HEK293 (cell line): ENCODE measurements at regions not wholly inside any gene's neighbourhood (a gene's known extent, or its start where the extent isn't known, plus 50 kb on each side); places are given as distances from the start of the nearest gene placed in this dataset.

Experiments used
- EGR2 ChIP-seq: fragments of 450-650 bp; formaldehyde crosslinking; IDR thresholded peaks from 2 replicates; pipeline ENCODE4 v1.5.1; 2016; ENCODE audit warnings: low read depth, missing biosample characterization, missing genetic modification characterization
- GLI2 ChIP-seq: fragments of 450-650 bp; formaldehyde crosslinking; IDR thresholded peaks from 2 replicates; pipeline ENCODE4; 2017; ENCODE audit warnings: missing biosample characterization, missing genetic modification characterization, low read depth, borderline replicate concordance
- GLIS2 ChIP-seq: fragments of 450-650 bp; formaldehyde crosslinking; IDR thresholded peaks from 2 replicates; pipeline ENCODE4 v1.5.1; 2016; ENCODE audit warnings: missing biosample characterization, missing genetic modification characterization
- INSM2 ChIP-seq: fragments of 450-650 bp; formaldehyde crosslinking; IDR thresholded peaks from 2 replicates; pipeline ENCODE4 v1.5.1; 2016; ENCODE audit warnings: missing biosample characterization, missing genetic modification characterization
- KLF7 ChIP-seq: fragments of 450-650 bp; formaldehyde crosslinking; IDR thresholded peaks from 2 replicates; pipeline ENCODE4 v1.5.1; 2016; ENCODE audit warnings: missing biosample characterization, missing genetic modification characterization, borderline replicate concordance
- KLF9 ChIP-seq: fragments of 450-650 bp; formaldehyde crosslinking; IDR thresholded peaks from 2 replicates; pipeline ENCODE4 v1.5.1; 2016; ENCODE audit warnings: missing biosample characterization, missing genetic modification characterization, low read depth
- PBX3 ChIP-seq: sonication (generic); formaldehyde crosslinking; IDR thresholded peaks from 2 replicates; pipeline ENCODE4 v1.8.1; 2022; ENCODE audit warnings: mild to moderate bottlenecking, moderate library complexity, missing genetic modification reagents
- PRDM1 ChIP-seq: fragments of 450-650 bp; formaldehyde crosslinking; IDR thresholded peaks from 2 replicates; pipeline ENCODE4; 2016; ENCODE audit warnings: missing biosample characterization, missing genetic modification characterization
- TSHZ1 ChIP-seq: fragments of 450-650 bp; formaldehyde crosslinking; IDR thresholded peaks from 2 replicates; pipeline ENCODE4 v1.5.1; 2016; ENCODE audit warnings: missing biosample characterization, missing genetic modification characterization, borderline replicate concordance
- YY1 ChIP-seq: fragments of 450-650 bp; formaldehyde crosslinking; IDR thresholded peaks from 2 replicates; pipeline ENCODE4 v1.5.1; 2018; ENCODE audit warnings: missing biosample characterization, missing genetic modification characterization
- ZBTB49 ChIP-seq: fragments of 450-650 bp; formaldehyde crosslinking; IDR thresholded peaks from 2 replicates; pipeline ENCODE4 v1.5.1; 2016; ENCODE audit warnings: missing biosample characterization, missing genetic modification characterization, low read depth
- ZFP37 ChIP-seq: fragments of 450-650 bp; formaldehyde crosslinking; IDR thresholded peaks from 2 replicates; pipeline ENCODE4 v1.5.1; 2016; ENCODE audit warnings: missing biosample characterization, missing genetic modification characterization
- ZNF292 ChIP-seq: fragments of 450-650 bp; formaldehyde crosslinking; IDR thresholded peaks from 2 replicates; pipeline ENCODE4 v1.5.1; 2016; ENCODE audit warnings: low read depth, missing biosample characterization, missing genetic modification characterization, borderline replicate concordance
- ZNF324 ChIP-seq: fragments of 450-650 bp; formaldehyde crosslinking; IDR thresholded peaks from 2 replicates; pipeline ENCODE4 v1.5.1; 2016; ENCODE audit warnings: missing biosample characterization, missing genetic modification characterization
- ZNF335 ChIP-seq: fragments of 450-650 bp; formaldehyde crosslinking; conservative IDR thresholded peaks from 2 replicates; pipeline ENCODE4 v1.5.1; 2016; ENCODE audit warnings: missing biosample characterization, missing genetic modification characterization
- ZNF391 ChIP-seq: fragments of 450-650 bp; formaldehyde crosslinking; IDR thresholded peaks from 2 replicates; pipeline ENCODE4 v1.5.1; 2016; ENCODE audit warnings: low read depth, missing biosample characterization, missing genetic modification characterization, borderline replicate concordance
- ZNF548 ChIP-seq: fragments of 450-650 bp; formaldehyde crosslinking; IDR thresholded peaks from 2 replicates; pipeline ENCODE4 v1.5.1; 2016; ENCODE audit warnings: missing biosample characterization, missing genetic modification characterization
- ZNF623 ChIP-seq: fragments of 450-650 bp; formaldehyde crosslinking; IDR thresholded peaks from 2 replicates; pipeline ENCODE4 v1.5.1; 2016; ENCODE audit warnings: missing biosample characterization, missing genetic modification characterization
- ZNF660 ChIP-seq: fragments of 450-650 bp; IDR thresholded peaks from 2 replicates; pipeline ENCODE4 v1.5.1; 2018; ENCODE audit warnings: missing biosample characterization, mild to moderate bottlenecking, missing genetic modification characterization
- ZNF747 ChIP-seq: fragments of 450-650 bp; formaldehyde crosslinking; IDR thresholded peaks from 2 replicates; pipeline ENCODE4 v1.5.1; 2016; ENCODE audit warnings: missing biosample characterization, missing genetic modification characterization
- ZNF830 ChIP-seq: fragments of 450-650 bp; IDR thresholded peaks from 2 replicates; pipeline ENCODE4 v1.5.0; 2018; ENCODE audit warnings: missing biosample characterization, missing genetic modification characterization, low read depth, mild to moderate bottlenecking, moderate library complexity
- ZNF837 ChIP-seq: fragments of 450-650 bp; formaldehyde crosslinking; IDR thresholded peaks from 2 replicates; pipeline ENCODE4 v1.5.1; 2016; ENCODE audit warnings: missing biosample characterization, missing genetic modification characterization
- ZSCAN23 ChIP-seq: fragments of 450-650 bp; formaldehyde crosslinking; IDR thresholded peaks from 2 replicates; pipeline ENCODE4 v1.5.1; 2016; ENCODE audit warnings: missing biosample characterization, missing genetic modification characterization
- TF ChIP-seq, protein P1 (sequence below): IDR thresholded peaks from 2 replicates; pipeline ENCODE4 v1.6.1; 2011; ENCODE audit warnings: mild to moderate bottlenecking, low read depth, low read length, borderline replicate concordance
- TF ChIP-seq, protein P2 (sequence below): fragments of 450-650 bp; IDR thresholded peaks from 2 replicates; pipeline ENCODE4 v1.5.1; 2018; ENCODE audit warnings: missing biosample characterization, missing genetic modification characterization
- TF ChIP-seq, protein P3 (sequence below): fragments of 450-650 bp; formaldehyde crosslinking; IDR thresholded peaks from 2 replicates; pipeline ENCODE4 v1.5.1; 2016; ENCODE audit warnings: missing biosample characterization, missing genetic modification characterization

DNA sequence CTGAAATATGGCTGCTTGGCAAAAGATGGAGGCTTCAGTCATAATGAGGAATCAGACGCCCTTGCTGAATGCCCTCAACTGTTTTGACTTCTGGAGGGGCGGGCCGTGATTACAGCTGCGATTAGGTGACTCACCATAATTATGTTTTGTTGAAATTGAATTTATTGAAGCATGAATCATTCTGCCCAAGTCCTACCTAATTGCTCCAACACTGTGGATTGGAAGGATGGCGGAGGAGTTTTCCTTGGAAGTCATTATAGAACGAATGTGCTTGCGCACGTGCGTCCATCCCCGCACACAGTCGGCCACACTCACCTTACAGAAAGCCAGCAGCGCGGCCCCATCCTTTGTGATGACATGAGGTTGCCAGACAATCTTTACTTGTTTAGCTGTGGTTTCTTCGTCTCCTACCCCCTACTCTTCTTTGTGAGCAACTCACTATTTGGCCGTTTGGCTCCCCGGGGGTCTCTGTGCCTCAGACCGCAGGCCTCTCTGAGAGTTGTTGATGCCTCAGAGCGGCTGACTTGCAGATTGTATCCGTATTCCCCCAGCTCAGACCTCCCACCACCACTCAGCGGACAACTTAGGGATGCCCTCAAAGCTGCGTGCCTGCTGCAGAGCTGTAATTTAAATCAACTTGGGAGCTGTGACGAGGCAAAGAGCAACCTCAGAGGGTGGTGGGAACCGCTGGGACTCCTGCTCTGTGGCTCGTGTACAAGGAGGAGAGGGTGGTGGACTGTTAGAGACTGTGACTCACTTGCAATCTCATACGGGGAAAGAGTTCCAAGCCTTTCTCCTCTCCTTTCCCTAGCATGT, 513.4 kb downstream of the TNS1 start (continued):
- TF ChIP-seq ZBTB49 (tag by site-specific recombination) (no peak), KLF9 (no peak), ZNF548 (tag by site-specific recombination) (no peak), GLI2 (tag by site-specific recombination) (no peak), ZNF623 (tag by site-specific recombination) (no peak), ZNF324 (0 out of 2 replicates have a peak, but pooled peaks have one; percentile 40), ZNF830 (no peak), ZFP37 (no peak), ZSCAN23 (tag by site-specific recombination) (no peak), ZNF335 (tag by site-specific recombination) (0 out of 2 replicates have a peak, but pooled peaks have one; percentile 18), ZNF660 (tag by site-specific recombination) (peak; percentile 29; the same call in 1 of the 2 replicates), KLF7 (tag by site-specific recombination) (no peak), GLIS2 (tag by site-specific recombination) (no peak), PBX3 (CRISPR knock-in tag) (no peak), INSM2 (tag by site-specific recombination) (peak; percentile 50; the same call in 1 of the 2 replicates), ZNF292 (tag by site-specific recombination) (no peak), ZNF747 (tag by site-specific recombination) (no peak), ZNF391 (tag by site-specific recombination) (no peak), TSHZ1 (tag by site-specific recombination) (0 out of 2 replicates have a peak, but pooled peaks have one; percentile 58), YY1 (peak; percentile 74), PRDM1 (tag by site-specific recombination) (peak; percentile 53), EGR2 (tag by site-specific recombination) (no peak), ZNF837 (tag by site-specific recombination) (no peak)
- TF ChIP-seq, protein P1, sequence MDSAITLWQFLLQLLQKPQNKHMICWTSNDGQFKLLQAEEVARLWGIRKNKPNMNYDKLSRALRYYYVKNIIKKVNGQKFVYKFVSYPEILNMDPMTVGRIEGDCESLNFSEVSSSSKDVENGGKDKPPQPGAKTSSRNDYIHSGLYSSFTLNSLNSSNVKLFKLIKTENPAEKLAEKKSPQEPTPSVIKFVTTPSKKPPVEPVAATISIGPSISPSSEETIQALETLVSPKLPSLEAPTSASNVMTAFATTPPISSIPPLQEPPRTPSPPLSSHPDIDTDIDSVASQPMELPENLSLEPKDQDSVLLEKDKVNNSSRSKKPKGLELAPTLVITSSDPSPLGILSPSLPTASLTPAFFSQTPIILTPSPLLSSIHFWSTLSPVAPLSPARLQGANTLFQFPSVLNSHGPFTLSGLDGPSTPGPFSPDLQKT: no peak
- TF ChIP-seq, protein P2, sequence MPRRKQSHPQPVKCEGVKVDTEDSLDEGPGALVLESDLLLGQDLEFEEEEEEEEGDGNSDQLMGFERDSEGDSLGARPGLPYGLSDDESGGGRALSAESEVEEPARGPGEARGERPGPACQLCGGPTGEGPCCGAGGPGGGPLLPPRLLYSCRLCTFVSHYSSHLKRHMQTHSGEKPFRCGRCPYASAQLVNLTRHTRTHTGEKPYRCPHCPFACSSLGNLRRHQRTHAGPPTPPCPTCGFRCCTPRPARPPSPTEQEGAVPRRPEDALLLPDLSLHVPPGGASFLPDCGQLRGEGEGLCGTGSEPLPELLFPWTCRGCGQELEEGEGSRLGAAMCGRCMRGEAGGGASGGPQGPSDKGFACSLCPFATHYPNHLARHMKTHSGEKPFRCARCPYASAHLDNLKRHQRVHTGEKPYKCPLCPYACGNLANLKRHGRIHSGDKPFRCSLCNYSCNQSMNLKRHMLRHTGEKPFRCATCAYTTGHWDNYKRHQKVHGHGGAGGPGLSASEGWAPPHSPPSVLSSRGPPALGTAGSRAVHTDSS (tag by site-specific recombination): no peak
- TF ChIP-seq, protein P3, sequence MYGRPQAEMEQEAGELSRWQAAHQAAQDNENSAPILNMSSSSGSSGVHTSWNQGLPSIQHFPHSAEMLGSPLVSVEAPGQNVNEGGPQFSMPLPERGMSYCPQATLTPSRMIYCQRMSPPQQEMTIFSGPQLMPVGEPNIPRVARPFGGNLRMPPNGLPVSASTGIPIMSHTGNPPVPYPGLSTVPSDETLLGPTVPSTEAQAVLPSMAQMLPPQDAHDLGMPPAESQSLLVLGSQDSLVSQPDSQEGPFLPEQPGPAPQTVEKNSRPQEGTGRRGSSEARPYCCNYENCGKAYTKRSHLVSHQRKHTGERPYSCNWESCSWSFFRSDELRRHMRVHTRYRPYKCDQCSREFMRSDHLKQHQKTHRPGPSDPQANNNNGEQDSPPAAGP (tag by site-specific recombination): 0 out of 2 replicates have a peak, but pooled peaks have one; percentile 41
